H9 (cell line): ENCODE measurements at regions not wholly inside any gene's neighbourhood (a gene's known extent, or its start where the extent isn't known, plus 50 kb on each side); places are given as distances from the start of the nearest gene placed in this dataset.

Source experiments
- DNase-seq: peaks from one replicate; pipeline ENCODE4 v3.0.0-alpha.2; 2017
- H2AFZ ChIP-seq: one replicate; pipeline ENCODE4 v1.6.1; 2013; ENCODE audit warnings: mild to moderate bottlenecking, low read length, control low read depth, moderate library complexity
- H2AK5ac ChIP-seq: 2 replicates; pipeline ENCODE4 v1.6.1; 2013; ENCODE audit warnings: low read length, control low read depth, mixed read lengths; ENCODE audit not compliant: insufficient read length
- H2BK120ac ChIP-seq: one replicate; pipeline ENCODE4 v1.6.1; 2013; ENCODE audit warnings: low read depth, mild to moderate bottlenecking, low read length, control low read depth, inconsistent platforms; ENCODE audit not compliant: poor library complexity, severe bottlenecking
- H2BK12ac ChIP-seq: 2 replicates; pipeline ENCODE4 v1.6.1; 2013; ENCODE audit warnings: low read length, control low read depth, mixed read lengths, low read depth; ENCODE audit not compliant: insufficient read length
- H2BK15ac ChIP-seq: 2 replicates; pipeline ENCODE4 v1.6.1; 2013; ENCODE audit warnings: low read depth, low read length, control low read depth
- H2BK20ac ChIP-seq: one replicate; pipeline ENCODE4 v1.6.1; 2013; ENCODE audit warnings: low read depth, mild to moderate bottlenecking, low read length, control low read depth, inconsistent platforms; ENCODE audit not compliant: poor library complexity, severe bottlenecking
- H2BK5ac ChIP-seq: 2 replicates; pipeline ENCODE4 v1.6.1; 2013; ENCODE audit warnings: low read length, control low read depth, mixed read lengths; ENCODE audit not compliant: insufficient read length
- H3K14ac ChIP-seq: 2 replicates; pipeline ENCODE4 v1.6.1; 2013; ENCODE audit warnings: low read length, control low read depth; ENCODE audit not compliant: insufficient read depth
- H3K18ac ChIP-seq: 2 replicates; pipeline ENCODE4 v1.6.1; 2013; ENCODE audit warnings: low read depth, mild to moderate bottlenecking, mixed read lengths, low read length, control low read depth; ENCODE audit not compliant: insufficient read length
- H3K23ac ChIP-seq: 2 replicates; pipeline ENCODE4 v1.6.1; 2013; ENCODE audit warnings: low read length, control low read depth, mixed read lengths, low read depth; ENCODE audit not compliant: insufficient read length
- H3K23me2 ChIP-seq: 2 replicates; pipeline ENCODE4 v1.6.1; 2013; ENCODE audit warnings: low read depth, mild to moderate bottlenecking, mixed read lengths, low read length, control low read depth; ENCODE audit not compliant: insufficient read length, poor library complexity, severe bottlenecking
- H3K27ac ChIP-seq: 2 replicates; pipeline ENCODE4 v1.5.1; 2013; ENCODE audit warnings: low read length, control low read depth, mixed read lengths, low read depth; ENCODE audit not compliant: insufficient read length
- H3K27me3 ChIP-seq: 2 replicates; pipeline ENCODE4 v1.6.1; 2013; ENCODE audit warnings: low read length, control low read depth, inconsistent platforms; ENCODE audit not compliant: insufficient read depth
- H3K4ac ChIP-seq: 2 replicates; pipeline ENCODE4 v1.6.1; 2013; ENCODE audit warnings: low read depth, mild to moderate bottlenecking, control low read depth, inconsistent platforms, low read length, moderate library complexity
- H3K4me1 ChIP-seq: 2 replicates; pipeline ENCODE4 v1.6.1; 2013; ENCODE audit warnings: low read length, control low read depth, inconsistent platforms; ENCODE audit not compliant: insufficient read depth
- H3K4me2 ChIP-seq: 2 replicates; pipeline ENCODE4 v1.6.1; 2013; ENCODE audit warnings: low read length, control low read depth, mixed read lengths; ENCODE audit not compliant: insufficient read length, insufficient read depth
- H3K56ac ChIP-seq: 2 replicates; pipeline ENCODE4 v1.6.1; 2013; ENCODE audit warnings: low read depth, mild to moderate bottlenecking, mixed read lengths, low read length, control low read depth; ENCODE audit not compliant: insufficient read length
- H3K79me1 ChIP-seq: 2 replicates; pipeline ENCODE4 v1.6.1; 2013; ENCODE audit warnings: low read depth, mild to moderate bottlenecking, moderate library complexity, low read length, control low read depth, inconsistent platforms; ENCODE audit not compliant: insufficient read depth, poor library complexity, severe bottlenecking
- H3K79me2 ChIP-seq: 2 replicates; pipeline ENCODE4 v1.6.1; 2013; ENCODE audit warnings: low read length, control low read depth, inconsistent platforms; ENCODE audit not compliant: insufficient read depth
- H3K9ac ChIP-seq: 2 replicates; pipeline ENCODE4 v1.6.1; 2013; ENCODE audit warnings: low read length, control low read depth, mixed read lengths; ENCODE audit not compliant: insufficient read length; ENCODE audit errors: extremely low read depth
- H3K9me3 ChIP-seq: one replicate; pipeline ENCODE4 v1.6.1; 2013; ENCODE audit warnings: low read depth, low read length, inconsistent platforms; ENCODE audit not compliant: control insufficient read depth
- H3T11ph ChIP-seq: one replicate; pipeline ENCODE4 v1.6.1; 2013; ENCODE audit warnings: mild to moderate bottlenecking, low read length, control low read depth, inconsistent platforms
- H4K20me1 ChIP-seq: one replicate; pipeline ENCODE4 v1.6.1; 2013; ENCODE audit not compliant: control insufficient read depth, insufficient read length, insufficient read depth
- H4K5ac ChIP-seq: 2 replicates; pipeline ENCODE4 v1.6.1; 2013; ENCODE audit warnings: low read depth, mild to moderate bottlenecking, mixed read lengths, low read length, control low read depth; ENCODE audit not compliant: insufficient read length
- H4K8ac ChIP-seq: replicated peaks from 2 replicates; pipeline ENCODE4 v1.6.1; 2013; ENCODE audit warnings: low read length, control low read depth, mixed read lengths, low read depth; ENCODE audit not compliant: insufficient read length
- H4K91ac ChIP-seq: 2 replicates; pipeline ENCODE4 v1.6.1; 2013; ENCODE audit warnings: low read depth, mild to moderate bottlenecking, moderate library complexity, mixed read lengths, low read length, control low read depth; ENCODE audit not compliant: insufficient read length
- H3K27ac Mint-ChIP-seq, 3 experiments: 2 replicates in 2 of 3; 3 replicates in 1 of 3; pipeline ENCODE4 v1.8.0; 2020 to 2021; ENCODE audit warnings: mixed read lengths in 3 of 3, mild to moderate bottlenecking in 1 of 3, moderate library complexity in 1 of 3
- H3K27me3 Mint-ChIP-seq: 2 replicates; pipeline ENCODE4 v1.8.0; 2021; ENCODE audit warnings: low read depth, mild to moderate bottlenecking, moderate library complexity, mixed read lengths
- H3K36me3 Mint-ChIP-seq, 3 experiments: 2 replicates in 2 of 3; 3 replicates in 1 of 3; pipeline ENCODE4 v1.8.0; 2020 to 2021; ENCODE audit warnings: low read depth in 3 of 3, mixed read lengths in 3 of 3; ENCODE audit not compliant: insufficient read depth in 1 of 3
- H3K4me1 Mint-ChIP-seq, 2 experiments: 2 replicates each; pipeline ENCODE4 v1.8.0; 2020; ENCODE audit warnings: mixed read lengths in 2 of 2
- H3K4me3 Mint-ChIP-seq, 2 experiments: 2 replicates in 1 of 2; 3 replicates in 1 of 2; pipeline ENCODE4 v1.8.0; 2020 to 2021; ENCODE audit warnings: mild to moderate bottlenecking in 2 of 2, mixed read lengths in 2 of 2, moderate library complexity in 1 of 2
- H3K9me3 Mint-ChIP-seq, 2 experiments: 2 replicates in 1 of 2; 3 replicates in 1 of 2; pipeline ENCODE4 v1.8.0; 2020; ENCODE audit warnings: mild to moderate bottlenecking in 2 of 2, mixed read lengths in 2 of 2, moderate library complexity in 1 of 2
- WGBS: extraction: QIAGEN DNeasy Blood & Tissue Kit; methylation state at CpG from one replicate; pipeline ENCODE4 v1.1.7; 2013; ENCODE audit warnings: missing lambda C conversion rate, low lambda C conversion rate, mixed read lengths; ENCODE audit not compliant: insufficient read length; ENCODE audit errors: extremely low coverage; 5-methylcytosine and 5-hydroxymethylcytosine counted together
- TF ChIP-seq, protein P1 (sequence below): fragments of 200-600 bp; sonication (generic); conservative IDR thresholded peaks from 3 replicates; pipeline ENCODE4 v1.8.0; 2021; ENCODE audit warnings: antibody characterized with exemption, mild to moderate bottlenecking

- Histone ChIP-seq H3K9ac (no peak overlapping the region), H2BK12ac (no peak overlapping the region), H3K79me1 (no peaks in the 10 kb centered on the region), H3K18ac (no peak overlapping the region), H3K14ac (no peak overlapping the region), H3K9me3 (no peaks in the 10 kb centered on the region), H4K5ac (no peak overlapping the region), H3K4ac (no peak overlapping the region), H4K20me1 (no peaks in the 10 kb centered on the region), H3T11ph (no peak overlapping the region), H3K4me2 (no peak overlapping the region), H3K27ac (no peak overlapping the region), H3K23me2 (peaks cover 14% of the 10 kb centered on the region), H3K56ac (no peak overlapping the region), H4K91ac (no peak overlapping the region), H2AFZ (no peak overlapping the region), H2BK120ac (no peak overlapping the region), H3K79me2 (no peaks in the 10 kb centered on the region), H4K8ac (no peak overlapping the region), H2BK15ac (no peak overlapping the region), H2BK5ac (no peak overlapping the region), H3K23ac (no peak overlapping the region), H2AK5ac (no peak overlapping the region), H3K27me3 (peaks cover 13% of the 10 kb centered on the region), H3K4me1 (peaks cover 9% of the 10 kb centered on the region; the same call in 1 of the 2 replicates), H2BK20ac (no peak overlapping the region)
- DNase-seq: no peak
- Mint-ChIP-seq H3K27ac (no peak overlapping the region), H3K4me1 (peaks cover 30 to 32% of the 10 kb centered on the region in 2 experiments), H3K36me3 (0 out of 7 replicates have a peak, but pooled peaks cover 0 to 3% (median 0%) of the 10 kb centered on the region in 3 experiments), H3K27me3 (peaks cover 26% of the 10 kb centered on the region), H3K9me3 (no peaks in the 10 kb centered on the region), H3K4me3 (no peak overlapping the region)
- TF ChIP-seq, protein P1, sequence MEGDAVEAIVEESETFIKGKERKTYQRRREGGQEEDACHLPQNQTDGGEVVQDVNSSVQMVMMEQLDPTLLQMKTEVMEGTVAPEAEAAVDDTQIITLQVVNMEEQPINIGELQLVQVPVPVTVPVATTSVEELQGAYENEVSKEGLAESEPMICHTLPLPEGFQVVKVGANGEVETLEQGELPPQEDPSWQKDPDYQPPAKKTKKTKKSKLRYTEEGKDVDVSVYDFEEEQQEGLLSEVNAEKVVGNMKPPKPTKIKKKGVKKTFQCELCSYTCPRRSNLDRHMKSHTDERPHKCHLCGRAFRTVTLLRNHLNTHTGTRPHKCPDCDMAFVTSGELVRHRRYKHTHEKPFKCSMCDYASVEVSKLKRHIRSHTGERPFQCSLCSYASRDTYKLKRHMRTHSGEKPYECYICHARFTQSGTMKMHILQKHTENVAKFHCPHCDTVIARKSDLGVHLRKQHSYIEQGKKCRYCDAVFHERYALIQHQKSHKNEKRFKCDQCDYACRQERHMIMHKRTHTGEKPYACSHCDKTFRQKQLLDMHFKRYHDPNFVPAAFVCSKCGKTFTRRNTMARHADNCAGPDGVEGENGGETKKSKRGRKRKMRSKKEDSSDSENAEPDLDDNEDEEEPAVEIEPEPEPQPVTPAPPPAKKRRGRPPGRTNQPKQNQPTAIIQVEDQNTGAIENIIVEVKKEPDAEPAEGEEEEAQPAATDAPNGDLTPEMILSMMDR: no peak
- no CpG with 5 or more reads among the region's 4 CpGs for WGBS
Observed at GRCh38 chrX:2588049-2588448, 87.3 kb upstream of the DHRSX start.
